Naive B cell (primary cell): ENCODE measurements at regions not wholly inside any gene's neighbourhood (a gene's known extent, or its start where the extent isn't known, plus 50 kb on each side); places are given as distances from the start of the nearest gene placed in this dataset.
A peak's percentile ranks its signal among the peaks of the same experiment; 100 is the strongest.

Source experiments
- ATAC-seq, 2 donors: fragments of 150-1000 bp; cut with Tn5 transposase; 2 replicates each; pipeline ENCODE4 v1.10.0; 2021; ENCODE audit warnings: low read depth in 2 of 2, mild to moderate bottlenecking in 2 of 2, moderate library complexity in 2 of 2
- DNase-seq: peaks from one replicate; pipeline ENCODE4 v3.0.0; 2022
- H3K27ac Mint-ChIP-seq, 6 donors: one replicate each; pipeline ENCODE4 v1.8.0; 2020 to 2022; ENCODE audit warnings: mild to moderate bottlenecking in 6 of 6, mixed read lengths in 6 of 6, moderate library complexity in 5 of 6, inconsistent platforms in 2 of 6
- H3K27me3 Mint-ChIP-seq, 3 donors: one replicate each; pipeline ENCODE4 v1.8.0; 2021 to 2022; ENCODE audit warnings: mixed read lengths in 3 of 3, mild to moderate bottlenecking in 1 of 3
- H3K36me3 Mint-ChIP-seq, 2 donors: one replicate each; pipeline ENCODE4 v1.8.0; 2020 to 2022; ENCODE audit warnings: mixed read lengths in 2 of 2, inconsistent platforms in 1 of 2, mild to moderate bottlenecking in 1 of 2
- H3K4me1 Mint-ChIP-seq, 3 donors: one replicate each; pipeline ENCODE4 v1.8.0; 2020 to 2022; ENCODE audit warnings: mixed read lengths in 3 of 3, inconsistent platforms in 1 of 3, mild to moderate bottlenecking in 1 of 3, moderate library complexity in 1 of 3
- H3K4me3 Mint-ChIP-seq, 8 donors: one replicate each; pipeline ENCODE4 v1.8.0; 2020 to 2022; ENCODE audit warnings: mild to moderate bottlenecking in 8 of 8, mixed read lengths in 8 of 8, moderate library complexity in 8 of 8, inconsistent platforms in 2 of 8
- H3K9me3 Mint-ChIP-seq, 7 donors: one replicate each; pipeline ENCODE4 v1.8.0; 2020 to 2022; ENCODE audit warnings: mixed read lengths in 7 of 7, mild to moderate bottlenecking in 5 of 7, inconsistent platforms in 2 of 7, moderate library complexity in 1 of 7

GRCh38 chr11:119480380-119481020, 57.5 kb upstream of the THY1 start:
- DNase-seq (no peak), ATAC-seq (no peak)
- Mint-ChIP-seq H3K4me3 (no peak overlapping the region), H3K9me3 (peaks cover 0 to 2% (median 0%) of the 10 kb centered on the region in 7 donors), H3K36me3 (no peaks in the 10 kb centered on the region), H3K4me1 (peaks cover 0 to 7% (median 3%) of the 10 kb centered on the region in 3 donors), H3K27ac (peak overlapping the region in 1 of 6 donors; percentile 73), H3K27me3 (peaks cover 27 to 67% (median 40%) of the 10 kb centered on the region in 3 donors)

GRCh38 chr11:119479685-119480275, 56.8 kb upstream of the THY1 start:
- peaks cover 0 to 4% (median 3%) of the 10 kb centered on the region in 3 donors for H3K4me1 Mint-ChIP-seq
- H3K4me3 Mint-ChIP-seq: no peak overlapping the region
- no peak overlapping the region for H3K27ac Mint-ChIP-seq
- no peak for DNase-seq
- peaks cover 30 to 67% (median 36%) of the 10 kb centered on the region in 3 donors for H3K27me3 Mint-ChIP-seq
- H3K9me3 Mint-ChIP-seq: peaks cover 0 to 2% (median 0%) of the 10 kb centered on the region in 7 donors
- no peak for ATAC-seq
- no peaks in the 10 kb centered on the region for H3K36me3 Mint-ChIP-seq

- H3K36me3 Mint-ChIP-seq: no peaks in the 10 kb centered on the region
- H3K4me3 Mint-ChIP-seq: no peak overlapping the region
- peaks cover 32 to 62% (median 36%) of the 10 kb centered on the region in 3 donors for H3K27me3 Mint-ChIP-seq
- H3K4me1 Mint-ChIP-seq: peaks cover 0 to 3% (median 0%) of the 10 kb centered on the region in 3 donors
- ATAC-seq (no peak), DNase-seq (no peak)
- peaks cover 0 to 2% (median 0%) of the 10 kb centered on the region in 7 donors for H3K9me3 Mint-ChIP-seq
- H3K27ac Mint-ChIP-seq: no peak overlapping the region
Observed at GRCh38 chr11:119478711-119479285, 55.8 kb upstream of the THY1 start.

- peaks cover 40 to 74% (median 45%) of the 10 kb centered on the region in 3 donors for H3K27me3 Mint-ChIP-seq
- DNase-seq (no peak), ATAC-seq (no peak)
- no peaks in the 10 kb centered on the region for H3K36me3 Mint-ChIP-seq
- peak overlapping the region in 1 of 6 donors; percentile 24 for H3K27ac Mint-ChIP-seq
- H3K4me1 Mint-ChIP-seq: peaks cover 0 to 3% (median 0%) of the 10 kb centered on the region in 3 donors
- no peak overlapping the region for H3K4me3 Mint-ChIP-seq
- peaks cover 0 to 2% (median 0%) of the 10 kb centered on the region in 7 donors for H3K9me3 Mint-ChIP-seq
Observed at GRCh38 chr11:119476666-119477331, 53.8 kb upstream of the THY1 start.

- no peak overlapping the region for H3K4me3 Mint-ChIP-seq
- peaks cover 39 to 71% (median 44%) of the 10 kb centered on the region in 3 donors for H3K27me3 Mint-ChIP-seq
- no peaks in the 10 kb centered on the region for H3K36me3 Mint-ChIP-seq
- no peaks in the 10 kb centered on the region for H3K4me1 Mint-ChIP-seq
- DNase-seq (no peak), ATAC-seq (no peak)
- H3K27ac Mint-ChIP-seq: peak overlapping the region in 1 of 6 donors; percentile 24
- H3K9me3 Mint-ChIP-seq: peaks cover 0 to 2% (median 0%) of the 10 kb centered on the region in 7 donors
Observed at GRCh38 chr11:119476038-119476437, 53.1 kb upstream of the THY1 start.

GRCh38 chr11:119474682-119475596, 52.0 kb upstream of the THY1 start:
- Mint-ChIP-seq H3K4me3 (no peak overlapping the region), H3K27ac (no peak overlapping the region), H3K4me1 (no peaks in the 10 kb centered on the region), H3K36me3 (no peaks in the 10 kb centered on the region), H3K27me3 (peaks cover 37 to 66% (median 40%) of the 10 kb centered on the region in 3 donors), H3K9me3 (peaks cover 0 to 2% (median 0%) of the 10 kb centered on the region in 7 donors)
- peak in 1 of 2 donors; percentile 50 for ATAC-seq
- DNase-seq: peak; percentile 26

- Mint-ChIP-seq H3K27me3 (peaks cover 32 to 58% (median 33%) of the 10 kb centered on the region in 3 donors), H3K27ac (no peak overlapping the region), H3K4me1 (no peaks in the 10 kb centered on the region), H3K9me3 (peaks cover 0 to 2% (median 0%) of the 10 kb centered on the region in 7 donors), H3K4me3 (no peak overlapping the region), H3K36me3 (no peaks in the 10 kb centered on the region)
- DNase-seq (no peak), ATAC-seq (no peak)
Observed at GRCh38 chr11:119473901-119474681, 51.1 kb upstream of the THY1 start.

- Mint-ChIP-seq H3K4me3 (no peak overlapping the region), H3K27ac (no peak overlapping the region), H3K36me3 (peaks cover 0 to under 1% of the 10 kb centered on the region in 2 donors), H3K27me3 (peaks cover 33 to 58% (median 39%) of the 10 kb centered on the region in 3 donors), H3K4me1 (no peaks in the 10 kb centered on the region), H3K9me3 (peaks cover 0 to 5% (median under 1%) of the 10 kb centered on the region in 7 donors)
- ATAC-seq (no peak), DNase-seq (no peak)
Observed at GRCh38 chr11:119473226-119473625, 50.3 kb upstream of the THY1 start.

- ATAC-seq (no peak), DNase-seq (no peak)
- H3K9me3 Mint-ChIP-seq: peaks cover 0 to 9% (median 4%) of the 10 kb centered on the region in 7 donors
- H3K4me1 Mint-ChIP-seq: no peaks in the 10 kb centered on the region
- peaks cover 4 to 5% of the 10 kb centered on the region in 2 donors for H3K36me3 Mint-ChIP-seq
- peaks cover 34 to 61% (median 43%) of the 10 kb centered on the region in 3 donors for H3K27me3 Mint-ChIP-seq
- no peak overlapping the region for H3K27ac Mint-ChIP-seq
- no peak overlapping the region for H3K4me3 Mint-ChIP-seq
Observed at GRCh38 chr11:119472856-119473222, 49.9 kb upstream of the THY1 start.
